T-cell (primary cell): ENCODE measurements at regions not wholly inside any gene's neighbourhood (a gene's known extent, or its start where the extent isn't known, plus 50 kb on each side); places are given as distances from the start of the nearest gene placed in this dataset.

Experiments
- ATAC-seq, 4 experiments: fragments of 200-7000 bp in 3 of 4; fragments of 150-1000 bp in 1 of 4; cut with Tn5 transposase; replicated peaks in 1 of 4; 1 replicate in 3 of 4; 2 replicates in 1 of 4; pipeline ENCODE4 v1.10.0; 2021; ENCODE audit warnings: moderate library complexity in 3 of 4, mild to moderate bottlenecking in 2 of 4, moderate number of reproducible peaks in 1 of 4
- CTCF ChIA-PET, 2 donors: fragments of 300-600 bp; sonication (Branson Sonifier 250); formaldehyde crosslinking; loops; one replicate each; lab custom pipeline; 2022; ENCODE audit warnings: antibody characterized with exemption in 2 of 2; lab: Charles Lee
- POLR2A ChIA-PET, 2 donors: fragments of 300-600 bp; sonication (Branson Sonifier 250); formaldehyde crosslinking; loops; one replicate each; lab custom pipeline; 2022; ENCODE audit warnings: antibody characterized with exemption in 2 of 2; lab: Charles Lee
- DNase-seq, 35 experiments: peaks; one replicate each; pipeline versions ENCODE4 v3.0.0 to v3.0.0-alpha.2; 2013 to 2023
- H3K27ac ChIP-seq: one replicate; pipeline ENCODE4 v1.5.1; 2013; ENCODE audit warnings: low read length
- H3K27me3 ChIP-seq, 2 experiments: replicated peaks in 1 of 2; 1 replicate in 1 of 2; 2 replicates in 1 of 2; pipeline versions ENCODE4 v1.6.1 to v1.7.0; 2013; ENCODE audit warnings: low read length in 1 of 2, mixed read lengths in 1 of 2; ENCODE audit not compliant: control insufficient read depth in 2 of 2, insufficient read depth in 2 of 2; ENCODE audit errors: extremely low read depth in 1 of 2
- H3K36me3 ChIP-seq, 2 donors: 1 replicate in 1 of 2; 2 replicates in 1 of 2; pipeline versions ENCODE4 v1.6.1 to v1.7.0; 2013; ENCODE audit warnings: low read length in 1 of 2; ENCODE audit not compliant: control insufficient read depth in 2 of 2, insufficient read depth in 1 of 2; ENCODE audit errors: extremely low read depth in 1 of 2
- H3K4me1 ChIP-seq, 2 experiments: 1 replicate in 1 of 2; 2 replicates in 1 of 2; pipeline versions ENCODE4 v1.6.1 to v1.7.0; 2013; ENCODE audit warnings: low read length in 2 of 2, mixed read lengths in 1 of 2; ENCODE audit not compliant: insufficient read depth in 2 of 2, control insufficient read depth in 1 of 2; ENCODE audit errors: extremely low read depth in 1 of 2
- H3K4me3 ChIP-seq, 2 donors: 1 replicate in 1 of 2; 2 replicates in 1 of 2; pipeline versions ENCODE4 v1.5.1 to v1.7.0; 2013; ENCODE audit warnings: mild to moderate bottlenecking in 2 of 2, low read length in 1 of 2, moderate library complexity in 1 of 2; ENCODE audit not compliant: control insufficient read depth in 1 of 2; ENCODE audit errors: extremely low read depth in 1 of 2
- H3K9me3 ChIP-seq: 2 replicates; pipeline ENCODE4 v1.7.0; 2013
- H3K27ac Mint-ChIP-seq, 2 donors: one replicate each; pipeline ENCODE4 v1.8.0; 2020 to 2021; ENCODE audit warnings: mild to moderate bottlenecking in 2 of 2, mixed read lengths in 2 of 2
- H3K27me3 Mint-ChIP-seq, 2 donors: one replicate each; pipeline ENCODE4 v1.8.0; 2021 to 2022; ENCODE audit warnings: mixed read lengths in 2 of 2
- H3K36me3 Mint-ChIP-seq: one replicate; pipeline ENCODE4 v1.8.0; 2021; ENCODE audit warnings: mixed read lengths
- H3K4me1 Mint-ChIP-seq, 3 donors: one replicate each; pipeline ENCODE4 v1.8.0; 2020 to 2022; ENCODE audit warnings: mixed read lengths in 3 of 3, mild to moderate bottlenecking in 1 of 3
- H3K4me3 Mint-ChIP-seq, 3 donors: one replicate each; pipeline ENCODE4 v1.8.0; 2020 to 2022; ENCODE audit warnings: mild to moderate bottlenecking in 3 of 3, mixed read lengths in 3 of 3, moderate library complexity in 3 of 3
- H3K9me3 Mint-ChIP-seq, 3 donors: one replicate each; pipeline ENCODE4 v1.8.0; 2020 to 2022; ENCODE audit warnings: mixed read lengths in 3 of 3
- WGBS: methylation state at CpG from one replicate; pipeline ENCODE4 v1.1.5; 2013; ENCODE audit warnings: missing lambda C conversion rate; ENCODE audit not compliant: insufficient coverage; 5-methylcytosine and 5-hydroxymethylcytosine counted together

DNA sequence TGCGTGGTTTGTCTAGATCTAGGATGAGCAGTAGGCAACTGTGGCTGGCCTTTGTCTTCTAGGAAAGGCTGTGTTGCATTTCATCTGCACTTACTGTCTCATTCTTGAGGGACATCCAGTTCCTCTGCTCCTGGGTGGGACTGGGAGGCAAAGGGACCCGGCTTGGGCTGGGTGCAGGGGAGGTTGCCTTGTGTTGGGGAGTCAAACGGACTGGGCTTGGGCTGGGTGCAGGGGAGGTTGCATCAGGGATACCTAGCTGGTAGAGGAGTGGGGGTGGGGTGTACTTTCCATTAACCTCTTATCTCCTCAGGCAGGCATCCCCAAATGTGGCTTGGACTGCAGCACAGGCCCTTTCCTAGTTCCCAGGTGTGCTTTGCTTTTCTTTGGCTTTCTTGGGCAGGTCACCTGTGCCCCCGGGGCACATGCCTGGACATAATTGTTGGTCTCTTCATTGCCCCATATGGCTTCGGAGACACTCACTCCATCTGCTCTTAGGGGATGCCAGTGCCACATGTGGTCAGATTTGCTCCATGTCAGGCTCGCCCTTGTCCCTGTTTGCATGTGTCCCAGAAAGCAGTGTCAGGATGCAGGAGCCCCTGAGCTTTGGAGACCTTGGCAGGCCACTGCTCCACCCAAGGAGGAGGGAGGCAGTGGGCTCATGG lies 1682.9 kb downstream of the TP53TG3F start:
- H3K9me3 Mint-ChIP-seq: peaks cover 11 to 25% (median 23%) of the 10 kb centered on the region in 3 donors
- H3K36me3 Mint-ChIP-seq: no peaks in the 10 kb centered on the region
- Histone ChIP-seq H3K4me3 (no peak overlapping the region), H3K27ac (no peak overlapping the region), H3K36me3 (no peaks in the 10 kb centered on the region), H3K27me3 (no peaks in the 10 kb centered on the region), H3K9me3 (no peaks in the 10 kb centered on the region), H3K4me1 (no peaks in the 10 kb centered on the region)
- H3K27me3 Mint-ChIP-seq: no peaks in the 10 kb centered on the region
- no peak overlapping the region for H3K4me3 Mint-ChIP-seq
- DNase-seq: no peak
- CTCF ChIA-PET: no interaction called here
- ATAC-seq: no peak
- H3K27ac Mint-ChIP-seq: no peak overlapping the region
- POLR2A ChIA-PET: no interaction called here
- WGBS: 70% methylated on average over 3 of the region's 6 CpGs
- H3K4me1 Mint-ChIP-seq: no peaks in the 10 kb centered on the region

DNA sequence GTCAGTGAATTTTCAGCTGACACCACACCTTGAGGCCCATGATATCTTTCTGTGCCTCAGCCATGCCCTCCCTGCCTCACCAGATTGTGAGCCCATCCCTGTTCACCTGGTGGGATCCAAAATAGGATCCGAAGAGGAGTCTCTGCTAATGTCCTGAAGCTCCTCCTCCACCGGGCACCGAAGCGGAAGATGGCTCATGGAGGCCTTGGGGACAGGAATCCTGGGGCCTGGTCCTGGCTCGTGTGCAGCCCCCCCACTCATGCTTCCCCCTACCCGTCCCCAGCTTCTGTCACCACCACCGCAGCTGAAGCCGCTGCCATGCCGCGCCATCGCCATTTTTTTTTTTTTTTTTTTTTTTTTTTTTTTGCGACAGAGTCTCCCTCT lies 1683.4 kb downstream of the TP53TG3F start:
- no peaks in the 10 kb centered on the region for H3K27me3 Mint-ChIP-seq
- no peaks in the 10 kb centered on the region for H3K27me3 ChIP-seq
- H3K9me3 ChIP-seq: no peaks in the 10 kb centered on the region
- ChIA-PET CTCF (no interaction called here), POLR2A (no interaction called here)
- H3K4me3 Mint-ChIP-seq: no peak overlapping the region
- H3K27ac ChIP-seq: no peak overlapping the region
- WGBS: 92% methylated on average over 7 of the region's 12 CpGs
- no peak for DNase-seq
- H3K9me3 Mint-ChIP-seq: peaks cover 11 to 23% (median 20%) of the 10 kb centered on the region in 3 donors
- no peak overlapping the region for H3K4me3 ChIP-seq
- no peaks in the 10 kb centered on the region for H3K36me3 ChIP-seq
- H3K27ac Mint-ChIP-seq: no peak overlapping the region
- no peaks in the 10 kb centered on the region for H3K36me3 Mint-ChIP-seq
- ATAC-seq: no peak
- no peaks in the 10 kb centered on the region for H3K4me1 Mint-ChIP-seq
- H3K4me1 ChIP-seq: no peaks in the 10 kb centered on the region

DNA sequence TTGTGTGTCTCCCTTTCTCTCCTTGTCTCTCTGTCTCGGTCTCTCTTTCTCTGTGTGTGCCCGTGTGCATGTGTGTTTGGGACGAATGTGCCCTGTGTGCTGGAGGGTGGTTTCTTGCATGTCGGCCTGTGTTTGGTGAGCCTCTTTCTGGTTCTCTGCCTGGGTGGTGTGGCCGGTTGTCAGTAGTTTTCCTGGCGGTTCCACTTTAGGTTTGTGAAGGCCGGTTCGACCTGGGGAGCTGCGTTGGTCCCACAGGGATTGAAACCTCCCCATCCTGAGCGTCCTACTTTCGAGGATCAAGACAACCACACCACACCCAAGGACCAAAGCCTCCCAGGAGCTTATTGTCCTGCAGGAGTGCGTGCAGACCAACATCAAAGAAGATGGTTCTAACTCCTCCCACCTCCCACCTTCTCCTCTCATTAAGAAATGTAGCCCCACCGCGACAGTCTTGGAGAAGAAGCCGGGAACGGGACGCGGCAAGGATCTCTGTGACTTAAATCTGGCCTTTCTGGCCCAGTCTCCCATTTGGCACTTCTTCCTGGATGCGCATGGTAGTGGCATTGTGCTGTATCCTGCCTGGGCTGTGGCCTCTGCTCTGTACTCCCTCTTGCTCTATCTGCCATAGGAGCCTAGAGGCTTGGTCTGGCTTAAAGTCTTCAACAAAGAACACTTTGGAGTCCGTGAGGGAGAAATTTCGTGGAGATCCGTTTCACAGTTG lies 1685.0 kb downstream of the TP53TG3F start:
- ChIA-PET POLR2A (no interaction called here), CTCF (no interaction called here)
- no peak overlapping the region for H3K27ac ChIP-seq
- H3K4me1 Mint-ChIP-seq: no peaks in the 10 kb centered on the region
- WGBS: 74% methylated on average over 15 of the region's 22 CpGs
- ATAC-seq: no peak
- no peak for DNase-seq
- H3K4me3 Mint-ChIP-seq: no peak overlapping the region
- H3K4me3 ChIP-seq: no peak overlapping the region
- H3K36me3 Mint-ChIP-seq: no peaks in the 10 kb centered on the region
- no peaks in the 10 kb centered on the region for H3K9me3 ChIP-seq
- no peaks in the 10 kb centered on the region for H3K36me3 ChIP-seq
- H3K9me3 Mint-ChIP-seq: peaks cover 9 to 28% (median 22%) of the 10 kb centered on the region in 3 donors
- H3K4me1 ChIP-seq: no peaks in the 10 kb centered on the region
- no peaks in the 10 kb centered on the region for H3K27me3 Mint-ChIP-seq
- H3K27me3 ChIP-seq: no peaks in the 10 kb centered on the region
- H3K27ac Mint-ChIP-seq: no peak overlapping the region

DNA sequence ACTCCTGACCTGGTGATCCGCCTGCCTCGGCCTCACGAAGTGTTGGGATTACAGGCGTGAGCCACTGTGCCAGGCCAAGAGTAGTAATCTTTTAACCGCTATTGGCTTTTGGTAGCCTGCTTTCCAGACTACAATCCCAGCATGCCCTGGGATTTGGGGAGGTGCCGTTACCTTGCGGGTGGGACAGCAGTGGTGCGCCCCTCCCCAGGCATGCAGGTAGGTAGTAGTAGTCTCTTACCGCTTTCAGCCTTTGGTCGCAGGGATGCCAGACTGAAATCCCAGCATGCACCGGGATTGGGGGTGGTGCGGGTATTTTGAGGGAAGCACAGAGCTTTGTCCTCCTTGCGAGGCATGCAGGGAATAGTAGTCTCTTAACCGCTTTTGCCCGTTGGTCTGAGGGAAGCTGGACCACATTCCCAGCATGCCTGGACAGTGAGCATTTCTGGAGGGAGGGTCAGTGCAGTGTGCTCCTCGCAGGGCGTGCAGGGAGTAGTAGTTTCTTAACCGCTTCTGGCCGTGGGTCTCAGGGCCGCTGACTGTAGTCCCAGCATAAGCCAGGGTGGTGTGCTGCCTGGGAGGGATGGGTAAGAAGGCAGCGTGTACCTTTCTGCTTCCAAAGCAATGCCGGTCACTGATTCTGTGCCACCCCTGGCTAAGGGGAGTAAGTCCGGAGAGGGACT lies 1686.8 kb downstream of the TP53TG3F start:
- Histone ChIP-seq H3K4me3 (no peak overlapping the region), H3K27ac (no peak overlapping the region), H3K9me3 (no peaks in the 10 kb centered on the region), H3K4me1 (no peaks in the 10 kb centered on the region), H3K36me3 (no peaks in the 10 kb centered on the region), H3K27me3 (no peaks in the 10 kb centered on the region)
- Mint-ChIP-seq H3K36me3 (no peaks in the 10 kb centered on the region), H3K4me1 (no peaks in the 10 kb centered on the region), H3K27me3 (no peaks in the 10 kb centered on the region), H3K9me3 (peaks cover 4 to 24% (median 21%) of the 10 kb centered on the region in 3 donors), H3K27ac (no peak overlapping the region), H3K4me3 (no peak overlapping the region)
- WGBS: 83% methylated on average over 20 of the region's 23 CpGs
- POLR2A ChIA-PET: no interaction called here
- CTCF ChIA-PET: no interaction called here
- DNase-seq (no peak), ATAC-seq (no peak)

DNA sequence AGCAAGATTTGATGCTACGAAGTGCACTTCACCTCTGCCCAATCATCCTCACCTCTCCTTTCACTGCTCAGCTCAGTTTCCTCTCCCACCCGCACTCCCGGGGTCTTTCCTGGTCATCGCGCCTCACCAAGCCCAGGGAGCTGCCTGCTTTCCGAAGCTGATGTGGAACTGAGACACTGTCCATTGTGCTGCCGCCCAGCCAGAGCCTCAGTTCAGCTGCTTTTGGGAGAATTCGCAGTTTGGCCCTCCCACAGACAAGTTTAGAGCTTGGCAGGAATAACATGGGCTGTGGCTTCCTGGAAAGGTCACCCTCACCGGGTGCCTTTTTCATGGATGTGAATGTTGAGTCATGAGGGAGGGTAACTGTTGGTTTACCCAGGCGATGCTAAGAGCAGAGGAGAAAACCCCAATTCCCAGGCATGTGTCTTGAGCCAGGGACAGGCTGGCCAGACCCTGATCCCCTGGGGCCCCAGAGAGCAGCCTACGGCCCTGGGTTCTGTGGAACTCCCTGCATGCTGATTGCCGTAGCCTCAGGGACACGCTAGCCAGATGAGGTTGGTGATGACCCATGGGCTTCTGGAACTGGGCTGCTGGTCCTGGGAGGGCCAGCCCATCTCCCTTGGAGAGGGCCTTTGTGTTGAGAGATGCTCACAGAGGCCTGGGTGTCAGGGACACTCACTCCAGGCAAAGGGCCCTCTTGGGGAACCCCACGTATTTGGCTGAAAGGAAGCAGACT lies 1687.5 kb downstream of the TP53TG3F start:
- no peak overlapping the region for H3K4me3 Mint-ChIP-seq
- 79% methylated on average over 14 of the region's 14 CpGs for WGBS
- H3K36me3 ChIP-seq: no peaks in the 10 kb centered on the region
- ATAC-seq (no peak), DNase-seq (no peak)
- peaks cover 8 to 24% (median 21%) of the 10 kb centered on the region in 3 donors for H3K9me3 Mint-ChIP-seq
- H3K27ac Mint-ChIP-seq: no peak overlapping the region
- H3K36me3 Mint-ChIP-seq: no peaks in the 10 kb centered on the region
- H3K4me1 Mint-ChIP-seq: no peaks in the 10 kb centered on the region
- H3K27ac ChIP-seq: no peak overlapping the region
- no peak overlapping the region for H3K4me3 ChIP-seq
- POLR2A ChIA-PET: no interaction called here
- no peaks in the 10 kb centered on the region for H3K27me3 ChIP-seq
- CTCF ChIA-PET: no interaction called here
- no peaks in the 10 kb centered on the region for H3K27me3 Mint-ChIP-seq
- no peaks in the 10 kb centered on the region for H3K9me3 ChIP-seq
- H3K4me1 ChIP-seq: no peaks in the 10 kb centered on the region
